Erythroblast (primary cell): ENCODE measurements at regions not wholly inside any gene's neighbourhood (a gene's known extent, or its start where the extent isn't known, plus 50 kb on each side); places are given as distances from the start of the nearest gene placed in this dataset.

Experiments
- GATA1 ChIP-seq: IDR thresholded peaks from 2 replicates; pipeline ENCODE4 v1.6.1; 2011; ENCODE audit warnings: low read depth, mild to moderate bottlenecking, control low read depth, low read length, moderate library complexity
- POLR2A ChIP-seq: IDR thresholded peaks from 2 replicates; pipeline ENCODE4 v1.6.1; 2011; ENCODE audit warnings: mild to moderate bottlenecking, low read length

- no peak for TF ChIP-seq POLR2A
- no peak for TF ChIP-seq GATA1
Measured at GRCh38 chr3:148042663-148043445, 633.7 kb downstream of the ZIC1 start.
